B cell (primary cell): ENCODE measurements at regions not wholly inside any gene's neighbourhood (a gene's known extent, or its start where the extent isn't known, plus 50 kb on each side); places are given as distances from the start of the nearest gene placed in this dataset.
"Not testable (repeated sequence)": the region's sequence is repeated elsewhere in the genome, so short reads cannot be mapped to it uniquely, and the experiment has no call there.

Experiments
- ATAC-seq: fragments of 200-7000 bp; cut with Tn5 transposase; one replicate; pipeline ENCODE4 v1.10.0; 2021; ENCODE audit warnings: low read depth, mild to moderate bottlenecking, moderate number of reproducible peaks, moderate library complexity
- CTCF ChIA-PET: fragments of 350-600 bp; sonication (Branson Sonifier 250); formaldehyde crosslinking; loops from one replicate; lab custom pipeline; 2021; ENCODE audit warnings: antibody characterized with exemption, inconsistent platforms; lab: Charles Lee
- POLR2A ChIA-PET: fragments of 350-600 bp; sonication (Branson Sonifier 250); formaldehyde crosslinking; loops from one replicate; lab custom pipeline; 2021; ENCODE audit warnings: antibody characterized with exemption; lab: Charles Lee
- DNase-seq: peaks from one replicate; pipeline ENCODE4 v3.0.0; 2013
- H2AFZ ChIP-seq: 2 replicates; pipeline ENCODE4 v1.6.1; 2012; ENCODE audit warnings: mild to moderate bottlenecking, low read depth, low read length; ENCODE audit not compliant: insufficient read depth, poor library complexity, severe bottlenecking
- H3K27ac ChIP-seq, 2 donors: 1 replicate in 1 of 2; 2 replicates in 1 of 2; pipeline ENCODE4 v1.5.1; 2012 to 2013; ENCODE audit warnings: low read length in 2 of 2, mild to moderate bottlenecking in 2 of 2, moderate library complexity in 1 of 2
- H3K27me3 ChIP-seq, 4 experiments: fragments of 200-600 bp in 1 of 4; sonication (generic) in 1 of 4; replicated peaks in 1 of 4; 1 replicate in 2 of 4; 2 replicates in 2 of 4; pipeline versions ENCODE4 v1.6.1 to v1.7.0; 2013 to 2016; ENCODE audit warnings: low read length in 3 of 4, mild to moderate bottlenecking in 2 of 4, mixed read lengths in 1 of 4, moderate library complexity in 1 of 4; ENCODE audit not compliant: insufficient read depth in 4 of 4, control insufficient read depth in 3 of 4; ENCODE audit errors: control extremely low read depth in 1 of 4
- H3K36me3 ChIP-seq, 2 experiments: replicated peaks in 1 of 2; 1 replicate in 1 of 2; 2 replicates in 1 of 2; pipeline versions ENCODE4 v1.6.1 to v1.7.1; 2013; ENCODE audit warnings: low read length in 1 of 2; ENCODE audit not compliant: insufficient read depth in 2 of 2, control insufficient read depth in 1 of 2; ENCODE audit errors: control extremely low read depth in 1 of 2, extremely low read depth in 1 of 2
- H3K4me1 ChIP-seq, 2 donors: fragments of 200-600 bp in 1 of 2; sonication (generic) in 1 of 2; 1 replicate in 1 of 2; 2 replicates in 1 of 2; pipeline versions ENCODE4 v1.5.1 to v1.6.1; 2013 to 2017; ENCODE audit warnings: low read length in 2 of 2; ENCODE audit not compliant: control insufficient read depth in 2 of 2, insufficient read depth in 2 of 2
- H3K4me2 ChIP-seq: replicated peaks from 2 replicates; pipeline ENCODE3; 2012; ENCODE audit warnings: mild to moderate bottlenecking, low read depth, low read length; ENCODE audit not compliant: poor library complexity, severe bottlenecking
- H3K4me3 ChIP-seq, 5 experiments: fragments of 200-600 bp in 1 of 5; sonication (generic) in 1 of 5; 1 replicate in 3 of 5; 2 replicates in 2 of 5; pipeline versions ENCODE4 v1.5.1 to v1.7.0; 2011 to 2016; ENCODE audit warnings: low read length in 4 of 5, mild to moderate bottlenecking in 4 of 5, low read depth in 2 of 5, control low read depth in 1 of 5, moderate library complexity in 1 of 5; ENCODE audit not compliant: insufficient read depth in 1 of 5; ENCODE audit errors: control extremely low read depth in 1 of 5, extremely low read depth in 1 of 5
- H3K79me2 ChIP-seq: fragments of 200-600 bp; sonication (generic); one replicate; pipeline ENCODE4 v1.6.0; 2016; ENCODE audit warnings: low read length; ENCODE audit not compliant: control insufficient read depth, insufficient read depth
- H3K9ac ChIP-seq: fragments of 200-600 bp; sonication (generic); 2 replicates; pipeline ENCODE4 v1.6.1; 2017; ENCODE audit warnings: mild to moderate bottlenecking, low read length, moderate library complexity
- H3K9me3 ChIP-seq, 3 donors: one replicate each; pipeline versions ENCODE4 v1.6.1 to v1.7.1; 2013; ENCODE audit warnings: low read length in 2 of 3; ENCODE audit not compliant: control insufficient read depth in 2 of 3, insufficient read depth in 1 of 3; ENCODE audit errors: control extremely low read depth in 1 of 3
- H4K20me1 ChIP-seq: 2 replicates; pipeline ENCODE4 v1.6.0; 2012; ENCODE audit warnings: mild to moderate bottlenecking, low read length; ENCODE audit not compliant: insufficient read depth, control insufficient read depth, poor library complexity, severe bottlenecking
- H3K27ac Mint-ChIP-seq: one replicate; pipeline ENCODE4 v1.8.0; 2021; ENCODE audit warnings: mixed read lengths
- H3K27me3 Mint-ChIP-seq: one replicate; pipeline ENCODE4 v1.8.0; 2021; ENCODE audit warnings: mixed read lengths
- H3K4me1 Mint-ChIP-seq: one replicate; pipeline ENCODE4 v1.8.0; 2021; ENCODE audit warnings: mixed read lengths
- H3K4me3 Mint-ChIP-seq: one replicate; pipeline ENCODE4 v1.8.0; 2021; ENCODE audit warnings: mixed read lengths
- H3K9me3 Mint-ChIP-seq: one replicate; pipeline ENCODE4 v1.8.0; 2022; ENCODE audit warnings: mixed read lengths; ENCODE audit not compliant: insufficient read depth
- WGBS: methylation state at CpG from one replicate; pipeline ENCODE4 v1.1.5; 2013; ENCODE audit warnings: missing lambda C conversion rate; ENCODE audit not compliant: insufficient coverage; 5-methylcytosine and 5-hydroxymethylcytosine counted together
- intact Hi-C: fragments of 100-400 bp; cut with micrococcal nuclease; formaldehyde crosslinking; loops from one replicate; pipeline ENCODE4 v1.10.0; 2022

DNA sequence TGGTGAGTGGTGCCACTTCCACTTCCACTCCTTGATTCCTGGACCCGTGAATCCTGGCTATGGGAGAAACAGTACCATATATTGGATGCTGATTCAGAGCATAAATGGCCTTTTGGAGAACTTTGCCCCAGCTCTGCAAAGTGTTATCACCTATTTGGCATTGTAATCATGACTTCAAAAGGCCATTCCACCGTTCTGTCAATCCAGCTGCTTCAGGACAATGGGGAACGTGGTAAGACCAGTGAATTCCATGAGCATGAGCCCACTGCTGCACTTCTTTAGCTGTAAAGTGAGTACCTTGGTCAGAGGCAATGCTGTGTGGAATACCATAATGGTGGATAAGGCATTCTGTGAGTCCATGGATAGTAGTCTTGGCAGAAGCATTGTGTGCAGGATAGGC is 273.8 kb downstream of the C12orf75 start:
- DNase-seq, H3K36me3 ChIP-seq, H2AFZ ChIP-seq, POLR2A ChIA-PET, H4K20me1 ChIP-seq, H3K27me3 ChIP-seq, H3K4me1 Mint-ChIP-seq, intact Hi-C loops, H3K4me3 ChIP-seq, H3K27me3 Mint-ChIP-seq, H3K9me3 ChIP-seq, H3K4me3 Mint-ChIP-seq, H3K27ac ChIP-seq, H3K4me1 ChIP-seq, ATAC-seq, H3K79me2 ChIP-seq, CTCF ChIA-PET, H3K4me2 ChIP-seq, H3K9me3 Mint-ChIP-seq, H3K27ac Mint-ChIP-seq, H3K9ac ChIP-seq: not testable (repeated sequence)
- 82% methylated on average over 2 of the region's 3 CpGs for WGBS

DNA sequence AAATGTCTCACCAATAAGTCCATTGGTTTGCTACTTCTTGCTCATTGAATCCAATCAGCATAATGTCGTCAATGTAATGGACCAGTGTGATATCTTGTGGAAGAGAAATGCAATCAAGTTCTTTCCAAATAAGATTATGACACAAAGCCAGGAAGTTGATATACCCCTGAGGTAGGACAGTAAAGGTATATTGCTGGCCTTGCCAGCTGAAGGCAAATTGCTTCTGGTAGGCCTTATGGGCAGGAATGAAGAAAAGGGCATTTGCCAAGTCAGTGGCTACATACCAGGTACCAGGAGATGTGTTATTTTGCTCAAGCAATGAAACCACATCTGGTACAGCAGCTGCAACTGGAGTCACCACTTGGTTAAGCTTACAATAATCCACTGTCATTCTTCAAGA is 276.1 kb downstream of the C12orf75 start:
- WGBS: no CpG with 5 or more reads among the region's 1 CpG
- H3K4me3 Mint-ChIP-seq, H4K20me1 ChIP-seq, H3K27ac Mint-ChIP-seq, H3K27ac ChIP-seq, H3K4me2 ChIP-seq, DNase-seq, H2AFZ ChIP-seq, H3K4me1 Mint-ChIP-seq, H3K4me1 ChIP-seq, intact Hi-C loops, POLR2A ChIA-PET, ATAC-seq, H3K27me3 ChIP-seq, H3K79me2 ChIP-seq, H3K9me3 ChIP-seq, H3K36me3 ChIP-seq, H3K4me3 ChIP-seq, CTCF ChIA-PET, H3K9me3 Mint-ChIP-seq, H3K9ac ChIP-seq, H3K27me3 Mint-ChIP-seq: not testable (repeated sequence)

DNA sequence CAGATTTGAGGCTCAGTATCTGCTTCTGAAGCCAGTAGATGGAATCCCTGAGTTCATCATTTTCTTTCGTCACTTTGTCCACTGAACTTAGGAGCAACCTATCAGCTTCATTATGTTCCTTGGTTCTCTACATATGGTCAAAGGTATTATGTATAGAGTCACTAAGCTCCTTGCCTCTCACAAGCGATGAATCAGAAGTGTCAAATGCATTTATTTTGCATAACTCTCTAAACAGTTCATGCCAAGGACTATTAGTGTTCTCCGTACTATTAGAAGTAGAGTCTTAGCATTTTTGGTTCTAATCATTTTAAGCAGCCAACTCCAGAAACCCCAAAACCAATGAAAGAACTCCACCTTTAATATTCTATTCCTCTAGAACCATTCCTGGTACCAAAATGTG is 278.5 kb downstream of the C12orf75 start:
- CTCF ChIA-PET, H3K4me2 ChIP-seq, H3K9me3 ChIP-seq, POLR2A ChIA-PET, H3K4me3 ChIP-seq, H3K79me2 ChIP-seq, H3K9ac ChIP-seq, H3K4me3 Mint-ChIP-seq, H3K27me3 Mint-ChIP-seq, H3K36me3 ChIP-seq, H2AFZ ChIP-seq, ATAC-seq, intact Hi-C loops, H3K27ac ChIP-seq, H3K9me3 Mint-ChIP-seq, H3K4me1 ChIP-seq, H3K4me1 Mint-ChIP-seq, DNase-seq, H3K27me3 ChIP-seq, H3K27ac Mint-ChIP-seq, H4K20me1 ChIP-seq: not testable (repeated sequence)
- WGBS: no CpG with 5 or more reads among the region's 3 CpGs
